Lower lobe of right lung (tissue), 2 donors: ENCODE measurements at regions not wholly inside any gene's neighbourhood (a gene's known extent, or its start where the extent isn't known, plus 50 kb on each side); places are given as distances from the start of the nearest gene placed in this dataset.
A peak's percentile ranks its signal among the peaks of the same experiment; 100 is the strongest.
"Not testable (repeated sequence)": the region's sequence is repeated elsewhere in the genome, so short reads cannot be mapped to it uniquely, and the experiment has no call there.

Experiments used
- ATAC-seq, 2 donors: fragments of 200-7000 bp; cut with Tn5 transposase; one replicate each; pipeline ENCODE4 v1.9.1; 2020 to 2022; ENCODE audit warnings: mild to moderate bottlenecking in 2 of 2, moderate library complexity in 2 of 2
- DNase-seq: peaks from one replicate; pipeline ENCODE4 v3.0.0-alpha.2; 2020
- H3K27ac ChIP-seq: fragments of 200-600 bp; one replicate; pipeline ENCODE4 v1.8.0; 2022
- H3K27me3 ChIP-seq: fragments of 200-600 bp; one replicate; pipeline ENCODE4 v1.8.0; 2022; ENCODE audit warnings: low read depth
- H3K36me3 ChIP-seq: fragments of 200-600 bp; one replicate; pipeline ENCODE4 v1.8.0; 2022; ENCODE audit warnings: mild to moderate bottlenecking
- H3K4me1 ChIP-seq: fragments of 200-600 bp; one replicate; pipeline ENCODE4 v1.8.0; 2022
- H3K4me3 ChIP-seq: fragments of 200-600 bp; one replicate; pipeline ENCODE4 v1.8.0; 2022; ENCODE audit warnings: mild to moderate bottlenecking
- H3K9me3 ChIP-seq: fragments of 200-600 bp; one replicate; pipeline ENCODE4 v1.8.0; 2022
- CTCF ChIP-seq: fragments of 200-600 bp; IDR thresholded peaks from one replicate; pipeline ENCODE4 v1.8.0; 2022; ENCODE audit warnings: antibody characterized with exemption, mild to moderate bottlenecking
- intact Hi-C: fragments of 100-400 bp; cut with DNase I; formaldehyde crosslinking; loops from one replicate; pipeline ENCODE4 v1.11.0; 2022
- donor health status: DM: no; HTN: yes; CAD: no; lungs with severe emphysema.

- no peaks in the 10 kb centered on the region for H3K36me3 ChIP-seq
- H3K27ac ChIP-seq: no peak overlapping the region
- peak in 1 of 2 donors; percentile 51 for ATAC-seq
- DNase-seq: no peak
- no peaks in the 10 kb centered on the region for H3K9me3 ChIP-seq
- no peaks in the 10 kb centered on the region for H3K4me1 ChIP-seq
- intact Hi-C loops: no loop called here
- H3K27me3 ChIP-seq: no peaks in the 10 kb centered on the region
- no peak for TF ChIP-seq CTCF
- H3K4me3 ChIP-seq: no peak overlapping the region
These were observed 54.3 kb upstream of the LRCH1 start for GRCh38 chr13:46498650-46499049.

GRCh38 chr13:46496086-46496485, 56.9 kb upstream of the LRCH1 start:
- Histone ChIP-seq H3K4me1 (no peaks in the 10 kb centered on the region), H3K36me3 (no peaks in the 10 kb centered on the region), H3K9me3 (no peaks in the 10 kb centered on the region), H3K27ac (no peak overlapping the region), H3K27me3 (no peaks in the 10 kb centered on the region), H3K4me3 (no peak overlapping the region)
- DNase-seq (no peak), ATAC-seq (no peak)
- intact Hi-C loops: no loop called here
- TF ChIP-seq CTCF: no peak

- ATAC-seq: no peak
- intact Hi-C loops: no loop called here
These were observed 57.3 kb upstream of the LRCH1 start for GRCh38 chr13:46495651-46496050.

GRCh38 chr13:46495066-46495465, 57.9 kb upstream of the LRCH1 start:
- no peak for TF ChIP-seq CTCF
- ATAC-seq: no peak
- no peak for DNase-seq
- no peaks in the 10 kb centered on the region for H3K4me1 ChIP-seq
- H3K27me3 ChIP-seq: no peaks in the 10 kb centered on the region
- no peak overlapping the region for H3K4me3 ChIP-seq
- intact Hi-C loops: no loop called here
- no peaks in the 10 kb centered on the region for H3K9me3 ChIP-seq
- H3K36me3 ChIP-seq: no peaks in the 10 kb centered on the region
- H3K27ac ChIP-seq: no peak overlapping the region

More at GRCh38 chr13:46495651-46496050, 57.3 kb upstream of the LRCH1 start:
- Histone ChIP-seq H3K9me3 (no peaks in the 10 kb centered on the region), H3K4me3 (no peak overlapping the region), H3K4me1 (no peaks in the 10 kb centered on the region), H3K27ac (no peak overlapping the region), H3K27me3 (no peaks in the 10 kb centered on the region), H3K36me3 (no peaks in the 10 kb centered on the region)
- TF ChIP-seq CTCF: no peak
- no peak for DNase-seq

GRCh38 chr13:46492946-46493345, 60.0 kb upstream of the LRCH1 start:
- Histone ChIP-seq H3K27ac (no peak overlapping the region), H3K4me1 (no peaks in the 10 kb centered on the region), H3K27me3 (no peaks in the 10 kb centered on the region), H3K36me3 (no peaks in the 10 kb centered on the region), H3K9me3 (no peaks in the 10 kb centered on the region), H3K4me3 (no peak overlapping the region)
- ATAC-seq: peak in 1 of 2 donors; percentile 48
- peak; percentile 68 for TF ChIP-seq CTCF
- intact Hi-C loops: no loop called here
- no peak for DNase-seq

GRCh38 chr13:46491641-46492040, 61.3 kb upstream of the LRCH1 start:
- TF ChIP-seq CTCF: no peak
- Histone ChIP-seq H3K36me3 (no peaks in the 10 kb centered on the region), H3K27ac (no peak overlapping the region), H3K4me1 (no peaks in the 10 kb centered on the region), H3K27me3 (no peaks in the 10 kb centered on the region), H3K4me3 (no peak overlapping the region), H3K9me3 (no peaks in the 10 kb centered on the region)
- DNase-seq (no peak), ATAC-seq (no peak)
- intact Hi-C loops: no loop called here

- DNase-seq, H3K9me3 ChIP-seq, H3K4me1 ChIP-seq, H3K27ac ChIP-seq, H3K4me3 ChIP-seq, H3K27me3 ChIP-seq, ATAC-seq, H3K36me3 ChIP-seq, intact Hi-C loops: not testable (repeated sequence)
These were observed 62.3 kb upstream of the LRCH1 start for GRCh38 chr13:46490713-46491112.
